NCI-H82 (cell line): ENCODE measurements at regions not wholly inside any gene's neighbourhood (a gene's known extent, or its start where the extent isn't known, plus 50 kb on each side); places are given as distances from the start of the nearest gene placed in this dataset.

Source experiments
- DNase-seq: peaks from one replicate; lab custom pipeline; 2025; lab: John Stamatoyannopoulos, UW

- no peak for DNase-seq
These were observed 329.7 kb upstream of the JARID2 start for GRCh38 chr6:14915888-14916832.

GRCh38 chr6:14917109-14917910 is 328.6 kb upstream of the JARID2 start:
- no peak for DNase-seq

- DNase-seq = no peak
These were observed 327.5 kb upstream of the JARID2 start for GRCh38 chr6:14918200-14918907.

- no peak for DNase-seq
These were observed 326.7 kb upstream of the JARID2 start for GRCh38 chr6:14919038-14919670.

GRCh38 chr6:14920276-14920675 is 325.6 kb upstream of the JARID2 start:
- no peak for DNase-seq

GRCh38 chr6:14921170-14921569 is 324.7 kb upstream of the JARID2 start:
- no peak for DNase-seq

GRCh38 chr6:14921878-14922671 is 323.8 kb upstream of the JARID2 start:
- no peak for DNase-seq

- DNase-seq = no peak
These were observed 323.0 kb upstream of the JARID2 start for GRCh38 chr6:14922706-14923460.

- DNase-seq = peak; percentile 96
These were observed 321.5 kb upstream of the JARID2 start for GRCh38 chr6:14924126-14925024.

GRCh38 chr6:14925025-14925698 is 320.7 kb upstream of the JARID2 start:
- DNase-seq = peak; percentile 69

- DNase-seq = peak; percentile 67
These were observed 320.2 kb upstream of the JARID2 start for GRCh38 chr6:14925699-14926026.

- DNase-seq = no peak
These were observed 318.5 kb upstream of the JARID2 start for GRCh38 chr6:14927398-14927797.

- DNase-seq = no peak
These were observed 316.6 kb upstream of the JARID2 start for GRCh38 chr6:14929291-14929690.

- no peak for DNase-seq
These were observed 315.4 kb upstream of the JARID2 start for GRCh38 chr6:14930366-14930989.

- no peak for DNase-seq
These were observed 313.2 kb upstream of the JARID2 start for GRCh38 chr6:14932485-14933182.

- DNase-seq = no peak
These were observed 312.7 kb upstream of the JARID2 start for GRCh38 chr6:14933183-14933544.

GRCh38 chr6:14934013-14934412 is 311.9 kb upstream of the JARID2 start:
- no peak for DNase-seq

GRCh38 chr6:14934844-14935243 is 311.0 kb upstream of the JARID2 start:
- no peak for DNase-seq
